NCI-H2171 (cell line): ENCODE measurements at regions not wholly inside any gene's neighbourhood (a gene's known extent, or its start where the extent isn't known, plus 50 kb on each side); places are given as distances from the start of the nearest gene placed in this dataset.
"Not testable (repeated sequence)": the region's sequence is repeated elsewhere in the genome, so short reads cannot be mapped to it uniquely, and the experiment has no call there.

ENCODE experiments used
- DNase-seq: peaks from one replicate; lab custom pipeline; 2025; lab: John Stamatoyannopoulos, UW

GRCh38 chr4:28296239-28296638 lies 1435.6 kb downstream of the STIM2 start:
- DNase-seq: no peak

DNA sequence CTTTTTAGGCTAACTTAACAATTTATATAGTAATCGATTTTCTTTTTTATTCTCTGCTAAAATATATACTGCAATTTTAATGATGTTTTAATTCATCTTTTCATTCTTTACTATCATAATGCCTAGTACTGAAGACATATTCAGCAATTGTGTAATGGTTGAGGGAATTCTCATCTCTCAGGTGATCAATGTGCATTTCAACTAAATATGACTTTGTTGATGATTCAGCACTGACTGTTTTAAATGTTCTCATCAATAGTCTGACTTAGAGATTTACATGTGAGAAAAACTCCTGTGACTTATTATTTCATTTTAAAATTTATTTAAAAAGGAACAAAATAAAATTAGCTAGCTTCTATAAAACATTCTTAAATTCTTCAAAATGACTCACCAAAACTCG lies 1450.3 kb downstream of the STIM2 start:
- no peak for DNase-seq

DNA sequence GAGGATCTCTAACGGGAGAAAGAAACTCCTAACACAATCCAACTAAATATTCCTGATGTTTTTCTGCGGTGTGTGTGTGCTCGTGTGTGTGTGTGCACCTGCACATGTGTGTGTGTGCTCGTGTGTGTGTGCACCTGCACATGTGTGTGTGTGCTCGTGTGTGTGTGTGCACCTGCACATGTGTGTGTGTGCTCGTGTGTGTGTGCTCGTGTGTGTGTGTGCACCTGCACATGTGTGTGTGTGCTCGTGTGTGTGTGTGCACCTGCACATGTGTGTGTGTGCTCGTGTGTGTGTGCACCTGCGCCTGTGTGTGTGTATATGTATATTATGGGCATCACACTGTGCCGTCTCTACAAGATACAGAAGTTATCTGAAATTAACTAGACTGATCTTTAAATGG lies 1451.9 kb downstream of the STIM2 start:
- not testable (repeated sequence) for DNase-seq

DNA sequence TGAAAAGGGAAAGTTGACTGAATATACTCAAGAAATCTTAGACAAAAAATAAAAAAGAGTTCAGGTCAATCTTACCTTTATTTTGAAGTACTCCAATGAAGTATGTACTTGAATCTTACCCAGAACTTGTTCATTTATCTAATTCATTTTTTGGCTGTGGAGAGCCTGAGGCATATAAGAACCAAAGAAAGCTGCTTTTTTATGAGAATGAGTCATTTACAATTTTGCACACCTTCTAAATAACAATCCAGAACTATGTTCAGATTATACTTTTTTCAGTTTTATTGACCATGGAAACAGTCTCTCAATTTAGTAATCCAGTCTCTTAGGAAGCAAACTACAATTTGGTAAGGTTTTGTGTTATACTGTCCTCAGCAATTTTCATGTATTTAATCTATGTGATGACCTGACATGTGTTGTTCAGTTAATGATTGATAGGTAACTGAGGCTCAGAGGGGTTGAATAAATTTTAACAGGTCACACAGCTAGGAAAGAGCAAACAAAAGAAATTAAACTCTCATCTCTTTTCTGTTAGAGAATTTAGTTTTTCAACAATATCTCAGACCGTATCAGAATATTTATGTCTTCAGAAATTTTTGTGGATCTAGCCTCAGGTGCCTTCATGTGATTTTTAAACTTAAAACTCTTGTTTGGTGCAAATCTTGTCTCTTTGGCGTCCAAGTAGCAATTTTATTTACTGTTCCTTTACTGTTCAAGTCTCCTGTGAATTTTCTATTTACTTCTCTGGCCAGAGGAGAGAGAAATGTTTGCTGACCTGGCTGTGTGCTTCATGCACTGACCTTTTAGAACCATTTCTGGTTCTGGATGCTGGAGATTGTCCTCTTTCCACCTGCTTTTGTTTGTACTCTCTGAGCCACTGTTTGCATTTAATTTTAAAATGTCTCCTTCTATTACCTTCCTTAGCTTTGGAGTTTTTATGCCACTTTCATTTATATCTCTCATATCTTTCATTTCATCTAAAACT lies 1453.4 kb downstream of the STIM2 start:
- DNase-seq: no peak

DNA sequence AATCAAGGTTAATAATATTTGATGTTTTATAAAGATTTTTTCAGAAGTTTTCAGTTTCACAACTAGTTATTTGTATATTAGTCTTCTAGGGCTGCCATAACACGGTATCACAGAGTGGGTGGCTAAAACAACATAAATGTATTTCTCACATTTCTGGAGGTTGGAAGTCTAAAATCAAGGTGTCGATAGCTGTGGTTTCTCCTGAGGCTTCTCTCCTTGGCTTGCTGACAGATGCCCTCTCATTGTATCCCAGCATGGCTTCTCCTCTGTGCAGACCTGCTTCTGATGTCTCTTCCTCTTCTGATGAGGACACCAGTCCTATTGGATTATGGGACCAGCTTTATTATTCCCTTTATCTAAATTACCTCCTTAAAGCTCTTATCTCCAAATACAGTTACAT lies 1456.6 kb downstream of the STIM2 start:
- DNase-seq: no peak

- DNase-seq: no peak
Observed at GRCh38 chr4:28334249-28334648, 1473.6 kb downstream of the STIM2 start.

DNA sequence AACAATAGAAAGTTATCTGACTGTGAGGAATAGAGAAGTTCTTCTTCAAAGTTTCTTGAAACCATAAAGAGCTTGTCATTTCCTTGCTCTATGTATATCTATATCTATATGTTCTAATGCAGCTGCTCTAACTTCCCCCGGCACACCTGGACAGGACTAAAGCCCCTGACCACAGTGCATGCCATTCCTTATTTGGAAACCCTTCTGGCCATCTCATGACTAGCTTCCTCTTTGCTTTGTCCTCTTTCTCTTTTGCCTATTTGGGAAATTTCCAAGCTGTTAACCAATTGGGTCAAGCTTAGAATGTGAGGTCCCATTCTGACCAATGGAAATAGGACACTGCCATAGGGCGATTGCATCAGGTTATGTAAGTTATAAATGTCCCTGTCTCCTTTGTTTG lies 1481.1 kb downstream of the STIM2 start:
- no peak for DNase-seq

GRCh38 chr4:28350485-28350884 lies 1489.8 kb downstream of the STIM2 start:
- no peak for DNase-seq

GRCh38 chr4:28351102-28351501 lies 1490.5 kb downstream of the STIM2 start:
- no peak for DNase-seq

- DNase-seq: no peak
Observed at GRCh38 chr4:28351826-28352225, 1491.2 kb downstream of the STIM2 start.

GRCh38 chr4:28354880-28355656 lies 1494.4 kb downstream of the STIM2 start:
- DNase-seq: no peak

GRCh38 chr4:28357990-28358389 lies 1497.3 kb downstream of the STIM2 start:
- DNase-seq: no peak

DNA sequence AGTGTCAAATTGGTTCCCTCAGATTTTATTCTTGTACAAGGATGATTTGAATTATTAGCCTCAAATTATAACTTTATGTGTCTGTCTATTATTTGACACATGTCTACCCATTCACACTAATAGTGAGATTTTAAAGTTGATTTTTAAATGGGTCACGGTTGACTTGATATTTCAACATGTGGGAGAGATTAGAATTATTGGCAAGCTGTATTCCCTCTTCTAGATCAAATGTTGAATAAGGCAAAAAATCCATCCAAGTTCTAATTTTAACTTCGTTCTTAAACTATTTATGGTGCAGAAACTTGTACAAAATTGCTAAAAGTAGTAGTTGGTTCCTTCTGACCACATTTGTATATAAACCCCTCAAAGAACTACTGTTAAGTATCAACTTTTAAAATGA lies 1498.0 kb downstream of the STIM2 start:
- no peak for DNase-seq

- DNase-seq: no peak
Observed at GRCh38 chr4:28360681-28361080, 1500.0 kb downstream of the STIM2 start.

- DNase-seq: no peak
Observed at GRCh38 chr4:28362169-28362568, 1501.5 kb downstream of the STIM2 start.

DNA sequence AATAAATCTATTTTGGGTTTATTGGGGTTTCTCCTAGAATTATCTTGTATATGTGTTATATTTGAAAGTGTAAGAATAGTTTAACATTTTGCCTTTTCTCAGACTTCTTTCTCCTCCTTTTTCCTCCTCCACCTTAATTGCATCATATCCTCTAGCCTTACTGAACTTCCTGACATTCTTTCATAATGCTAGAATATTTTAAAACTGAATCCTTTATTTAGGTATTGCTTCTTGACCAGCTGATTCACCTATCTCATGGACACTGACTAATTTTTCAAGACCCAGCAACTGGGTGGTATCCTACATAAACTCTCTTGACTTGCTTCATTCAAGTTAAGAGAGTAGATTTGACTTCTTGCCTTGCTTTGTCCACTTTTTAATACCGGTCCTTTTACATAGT lies 1508.9 kb downstream of the STIM2 start:
- no peak for DNase-seq

- DNase-seq: no peak
Observed at GRCh38 chr4:28373191-28373590, 1512.5 kb downstream of the STIM2 start.

DNA sequence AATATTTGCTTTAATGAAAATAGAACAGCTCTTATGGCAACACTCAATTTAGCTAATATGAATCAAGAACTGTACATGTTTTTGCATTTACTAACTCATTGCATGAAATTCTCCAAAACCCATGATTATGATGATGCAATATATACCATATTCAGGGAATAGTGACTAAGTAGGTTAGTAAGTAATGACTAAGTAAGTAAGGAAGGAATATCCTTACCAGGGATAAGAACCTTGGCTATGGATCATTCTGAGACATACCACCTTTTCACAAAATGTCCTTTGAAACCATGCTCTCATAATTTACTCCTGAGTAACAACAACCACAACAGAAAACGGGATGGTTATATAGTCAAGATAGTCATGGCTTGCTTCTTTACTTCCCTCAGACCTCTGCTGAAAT lies 1513.0 kb downstream of the STIM2 start:
- no peak for DNase-seq

GRCh38 chr4:28378109-28378830 lies 1517.6 kb downstream of the STIM2 start:
- DNase-seq: no peak

DNA sequence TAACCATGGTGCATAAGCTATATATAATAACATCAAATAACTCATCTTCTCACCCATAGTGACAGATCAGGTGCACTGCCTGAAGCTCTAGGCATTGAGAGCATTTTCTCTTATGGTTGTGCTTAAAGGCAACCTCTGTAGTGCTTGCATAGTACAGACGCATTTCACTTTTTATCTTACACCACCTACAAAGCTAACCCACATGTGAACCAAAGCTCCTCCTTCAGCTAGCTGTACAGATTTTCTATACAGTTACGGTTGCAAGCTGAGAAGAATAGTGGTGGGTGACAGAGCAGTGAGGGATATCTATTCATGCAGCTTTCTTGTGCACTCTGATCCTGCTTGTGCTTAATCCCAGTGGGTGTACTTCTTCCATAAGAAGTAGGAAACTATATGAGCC lies 1525.2 kb downstream of the STIM2 start:
- no peak for DNase-seq

GRCh38 chr4:28386776-28387175 lies 1526.1 kb downstream of the STIM2 start:
- no peak for DNase-seq

DNA sequence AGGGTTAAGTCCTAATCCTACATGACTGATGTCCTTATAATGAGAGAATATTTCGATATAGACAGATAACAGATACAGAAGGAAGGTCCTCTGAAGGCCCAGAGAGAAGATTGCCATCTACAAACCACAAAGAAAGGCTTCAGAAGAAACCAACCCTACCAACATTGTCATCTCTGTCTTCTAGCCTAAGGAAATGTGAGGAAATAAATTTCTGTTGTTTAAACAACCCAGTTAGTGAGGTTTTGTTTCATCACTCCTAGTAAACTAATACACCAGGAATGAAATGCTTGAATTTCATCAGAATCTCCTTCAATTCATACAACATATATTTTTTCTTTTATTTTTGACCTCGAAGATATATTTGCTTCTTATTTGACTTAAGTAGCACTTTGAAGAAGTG lies 1527.8 kb downstream of the STIM2 start:
- no peak for DNase-seq
